Keratinocyte (primary cell): ENCODE measurements at regions not wholly inside any gene's neighbourhood (a gene's known extent, or its start where the extent isn't known, plus 50 kb on each side); places are given as distances from the start of the nearest gene placed in this dataset.

Experiments used
- DNase-seq: peaks from one replicate; pipeline ENCODE4 v3.0.0-alpha.2; 2011; ENCODE audit warnings: low read depth, missing footprints, low spot score
- FAIRE-seq: peaks from 2 replicates; lab custom pipeline; 2011; peaks lifted over from hg19 to GRCh38; lab: Jason Lieb, UNC
- H2AFZ ChIP-seq: 2 replicates; pipeline ENCODE4 v1.6.0; 2012; ENCODE audit warnings: low read length, control low read depth, inconsistent platforms; ENCODE audit not compliant: control insufficient read depth
- H3K27ac ChIP-seq: 2 replicates; pipeline ENCODE4 v1.5.1; 2011; ENCODE audit warnings: low read length; ENCODE audit not compliant: control insufficient read depth, insufficient read depth
- H3K27me3 ChIP-seq: 3 replicates; pipeline ENCODE4 v1.6.0; 2011; ENCODE audit warnings: low read length; ENCODE audit not compliant: control insufficient read depth, insufficient read depth; ENCODE audit errors: extremely low read depth
- H3K36me3 ChIP-seq, 2 experiments: 2 replicates in 1 of 2; 3 replicates in 1 of 2; pipeline ENCODE4 v1.5.1; 2011; ENCODE audit warnings: low read length in 2 of 2, mild to moderate bottlenecking in 1 of 2; ENCODE audit not compliant: control insufficient read depth in 2 of 2, insufficient read depth in 2 of 2; ENCODE audit errors: extremely low read depth in 1 of 2
- H3K4me1 ChIP-seq: 3 replicates; pipeline ENCODE4 v1.5.1; 2011; ENCODE audit warnings: low read length; ENCODE audit not compliant: control insufficient read depth, insufficient read depth; ENCODE audit errors: extremely low read depth
- H3K4me2 ChIP-seq: 3 replicates; pipeline ENCODE4 v1.6.0; 2011; ENCODE audit warnings: low read depth, low read length; ENCODE audit not compliant: control insufficient read depth, insufficient read depth; ENCODE audit errors: extremely low read depth
- H3K4me3 ChIP-seq, 3 experiments: fragments of 200-600 bp in 1 of 3; sonication (generic) in 1 of 3; 2 replicates in 2 of 3; 3 replicates in 1 of 3; pipeline ENCODE4 v1.5.1; 2011 to 2016; ENCODE audit warnings: low read length in 3 of 3, mild to moderate bottlenecking in 3 of 3, control low read depth in 2 of 3, inconsistent platforms in 1 of 3, low read depth in 1 of 3, mixed read lengths in 1 of 3, mixed run types in 1 of 3, moderate library complexity in 1 of 3; ENCODE audit not compliant: control insufficient read depth in 2 of 3, insufficient read depth in 2 of 3; ENCODE audit errors: extremely low read depth in 1 of 3
- H3K79me2 ChIP-seq: 2 replicates; pipeline ENCODE4 v1.6.0; 2012; ENCODE audit warnings: low read length; ENCODE audit not compliant: control insufficient read depth, insufficient read depth
- H3K9ac ChIP-seq: 3 replicates; pipeline ENCODE4 v1.6.0; 2011; ENCODE audit warnings: low read length; ENCODE audit not compliant: control insufficient read depth, insufficient read depth; ENCODE audit errors: extremely low read depth
- H3K9me1 ChIP-seq: 3 replicates; pipeline ENCODE4 v1.6.0; 2011; ENCODE audit warnings: low read length; ENCODE audit not compliant: control insufficient read depth, insufficient read depth; ENCODE audit errors: extremely low read depth
- H3K9me3 ChIP-seq: 2 replicates; pipeline ENCODE4 v1.5.1; 2012; ENCODE audit warnings: low read depth, low read length; ENCODE audit not compliant: control insufficient read depth
- H4K20me1 ChIP-seq: 3 replicates; pipeline ENCODE4 v1.6.0; 2011; ENCODE audit warnings: low read length; ENCODE audit not compliant: control insufficient read depth, insufficient read depth; ENCODE audit errors: extremely low read depth
- EZH2 ChIP-seq: IDR thresholded peaks from one replicate; pipeline ENCODE4 v1.6.1; 2012; ENCODE audit warnings: inconsistent platforms, mild to moderate bottlenecking, low read length, moderate library complexity
- dilution Hi-C: fragments of 300-500 bp; cut with MboI; formaldehyde crosslinking; loops from one replicate; pipeline ENCODE4 v1.7.0; 2020; ENCODE audit warnings: low sequenced_read_pairs; ENCODE audit not compliant: extremely low pct_ligation_motif_present
- TF ChIP-seq, protein P1 (sequence below), 3 experiments: IDR thresholded peaks in 1 of 3; conservative IDR thresholded peaks in 1 of 3; optimal IDR thresholded peaks in 1 of 3; 2 replicates in 2 of 3; 3 replicates in 1 of 3; pipeline versions ENCODE3 to v1.5.1; 2011; ENCODE audit warnings: low read length in 3 of 3, mild to moderate bottlenecking in 3 of 3, moderate library complexity in 2 of 3, control low read depth in 1 of 3, inconsistent platforms in 1 of 3; ENCODE audit not compliant: insufficient read depth in 2 of 3; ENCODE audit errors: extremely low read depth in 1 of 3

DNA sequence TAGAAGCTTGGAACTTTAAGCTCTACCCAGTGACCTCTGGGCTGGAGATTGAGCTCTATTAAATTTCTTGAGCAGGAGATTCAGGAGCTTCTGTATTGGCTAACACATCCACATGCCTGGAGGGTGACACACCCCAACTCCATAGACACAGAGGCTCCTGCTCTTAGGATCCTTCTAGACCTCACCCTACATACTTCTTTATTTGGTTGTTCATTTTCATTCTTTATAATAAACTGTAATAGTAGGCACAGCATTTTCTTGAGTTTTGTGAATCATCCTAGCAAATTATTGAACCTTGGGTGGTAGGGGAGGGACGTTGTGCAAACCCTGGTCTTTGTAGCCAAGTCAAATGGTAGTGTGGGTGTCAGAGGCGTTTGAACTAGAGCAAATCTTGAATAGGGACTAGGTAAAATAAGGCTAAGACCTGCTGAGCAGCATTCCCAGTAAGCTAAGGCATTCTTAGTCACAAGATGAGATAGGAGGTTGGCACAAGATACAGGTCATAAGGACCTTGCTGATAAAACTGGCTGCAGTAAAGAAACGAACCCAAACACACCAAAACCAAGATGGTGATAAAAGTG is 323.8 kb upstream of the GALNT5 start:
- FAIRE-seq (no peak), DNase-seq (no peak)
- Histone ChIP-seq H3K9me3 (no peaks in the 10 kb centered on the region), H3K27ac (no peak overlapping the region), H3K4me3 (no peak overlapping the region), H3K4me1 (no peaks in the 10 kb centered on the region), H4K20me1 (no peaks in the 10 kb centered on the region), H2AFZ (no peak overlapping the region), H3K36me3 (no peaks in the 10 kb centered on the region), H3K9ac (no peak overlapping the region), H3K4me2 (no peak overlapping the region), H3K27me3 (no peaks in the 10 kb centered on the region), H3K79me2 (no peaks in the 10 kb centered on the region), H3K9me1 (no peaks in the 10 kb centered on the region)
- dilution Hi-C loops = no loop called here
- TF ChIP-seq, protein P1, sequence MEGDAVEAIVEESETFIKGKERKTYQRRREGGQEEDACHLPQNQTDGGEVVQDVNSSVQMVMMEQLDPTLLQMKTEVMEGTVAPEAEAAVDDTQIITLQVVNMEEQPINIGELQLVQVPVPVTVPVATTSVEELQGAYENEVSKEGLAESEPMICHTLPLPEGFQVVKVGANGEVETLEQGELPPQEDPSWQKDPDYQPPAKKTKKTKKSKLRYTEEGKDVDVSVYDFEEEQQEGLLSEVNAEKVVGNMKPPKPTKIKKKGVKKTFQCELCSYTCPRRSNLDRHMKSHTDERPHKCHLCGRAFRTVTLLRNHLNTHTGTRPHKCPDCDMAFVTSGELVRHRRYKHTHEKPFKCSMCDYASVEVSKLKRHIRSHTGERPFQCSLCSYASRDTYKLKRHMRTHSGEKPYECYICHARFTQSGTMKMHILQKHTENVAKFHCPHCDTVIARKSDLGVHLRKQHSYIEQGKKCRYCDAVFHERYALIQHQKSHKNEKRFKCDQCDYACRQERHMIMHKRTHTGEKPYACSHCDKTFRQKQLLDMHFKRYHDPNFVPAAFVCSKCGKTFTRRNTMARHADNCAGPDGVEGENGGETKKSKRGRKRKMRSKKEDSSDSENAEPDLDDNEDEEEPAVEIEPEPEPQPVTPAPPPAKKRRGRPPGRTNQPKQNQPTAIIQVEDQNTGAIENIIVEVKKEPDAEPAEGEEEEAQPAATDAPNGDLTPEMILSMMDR (optimal IDR thresholded peaks at IDR 0.05 in 1 of 3, IDR thresholded peaks at IDR 0.05 in 1 of 3, conservative IDR thresholded peaks at IDR 0.05 in 1 of 3; ENCODE audit: extremely low read depth in 1 of 3, insufficient read depth in 2 of 3, low read length in 3 of 3) = no peak
- no peak for TF ChIP-seq EZH2

DNA sequence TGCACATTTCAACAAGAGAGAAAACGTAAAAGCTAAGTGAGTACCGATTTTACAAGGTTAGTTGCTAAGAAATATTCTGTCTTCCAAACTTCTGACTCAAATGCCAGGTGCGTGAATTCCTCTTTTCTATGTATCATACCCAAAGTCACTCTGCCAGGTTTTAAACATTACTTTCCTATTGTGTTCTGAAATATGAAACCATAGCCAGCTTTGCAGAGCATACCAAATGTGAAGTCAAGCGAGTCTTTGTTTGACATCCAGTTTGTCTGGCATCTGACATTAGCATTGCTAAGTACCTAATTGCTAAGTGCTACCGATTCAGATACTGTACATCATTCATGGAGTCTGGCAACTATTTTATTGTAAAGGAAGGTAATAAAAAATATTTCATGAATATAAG is 321.9 kb upstream of the GALNT5 start:
- H3K4me1 ChIP-seq = no peaks in the 10 kb centered on the region
- H3K4me2 ChIP-seq = no peak overlapping the region
- no peak overlapping the region for H3K4me3 ChIP-seq
- H3K27ac ChIP-seq = no peak overlapping the region
- H3K9me1 ChIP-seq = no peaks in the 10 kb centered on the region
- H3K9me3 ChIP-seq = no peaks in the 10 kb centered on the region
- TF ChIP-seq, protein P1 (optimal IDR thresholded peaks at IDR 0.05 in 1 of 3, IDR thresholded peaks at IDR 0.05 in 1 of 3, conservative IDR thresholded peaks at IDR 0.05 in 1 of 3; ENCODE audit: extremely low read depth in 1 of 3, insufficient read depth in 2 of 3, low read length in 3 of 3) = no peak
- TF ChIP-seq EZH2 = no peak
- no peak for DNase-seq
- H4K20me1 ChIP-seq = no peaks in the 10 kb centered on the region
- dilution Hi-C loops = no loop called here
- FAIRE-seq = no peak
- H2AFZ ChIP-seq = no peak overlapping the region
- no peaks in the 10 kb centered on the region for H3K36me3 ChIP-seq
- H3K79me2 ChIP-seq = no peaks in the 10 kb centered on the region
- H3K9ac ChIP-seq = no peak overlapping the region
- no peaks in the 10 kb centered on the region for H3K27me3 ChIP-seq
